ENCODE measurements at regions not wholly inside any gene's neighbourhood (a gene's known extent, or its start where the extent isn't known, plus 50 kb on each side); places are given as distances from the start of the nearest gene placed in this dataset.

GRCh38 chr7:68547181-68547580, 1051.1 kb upstream of the AUTS2 start:
- Histone ChIP-seq H2AFZ (ENCODE audit: low read depth, low read length) (peak overlapping the region; percentile 56), H3K4me2 (ENCODE audit: low read length) (peak overlapping the region; percentile 56), H3K27me3 (ENCODE audit: insufficient read depth, low read length) (no peaks in the 10 kb centered on the region), H3K4me3 (ENCODE audit: insufficient read depth, low read depth, low read length) (no peak overlapping the region), H3K27ac (ENCODE audit: low read depth, low read length) (peak overlapping the region; percentile 19), H3K36me3 (ENCODE audit: insufficient read depth, low read length) (no peaks in the 10 kb centered on the region), H3K4me1 (ENCODE audit: insufficient read depth, low read length) (peaks cover 12% of the 10 kb centered on the region), H4K20me1 (ENCODE audit: insufficient read depth, low read length) (no peaks in the 10 kb centered on the region), H3K79me2 (ENCODE audit: insufficient read depth, low read length) (no peaks in the 10 kb centered on the region), H3K9ac (ENCODE audit: low read length) (no peak overlapping the region), H3K9me3 (ENCODE audit: insufficient read depth, low read depth, low read length) (no peaks in the 10 kb centered on the region)
- Mint-ChIP-seq H3K36me3 (ENCODE audit: low read depth, unreplicated experiment) (no peaks in the 10 kb centered on the region), H3K4me3 (ENCODE audit: unreplicated experiment) (no peak overlapping the region), H3K4me1 (ENCODE audit: low read depth, unreplicated experiment) (no peaks in the 10 kb centered on the region), H3K9me3 (ENCODE audit: unreplicated experiment) (peaks cover 6% of the 10 kb centered on the region), H3K27ac (ENCODE audit: unreplicated experiment) (no peak overlapping the region), H3K27me3 (ENCODE audit: low read depth, unreplicated experiment) (no peaks in the 10 kb centered on the region)
- FAIRE-seq (no peak), DNase-seq (ENCODE audit: low read depth) (peak; percentile 82)
- TF ChIP-seq CTCF (IDR thresholded peaks at IDR 0.05; ENCODE audit: insufficient read depth, low read depth, low read length) (no peak), EZH2 (IDR thresholded peaks at IDR 0.05; ENCODE audit: insufficient read depth, low read length) (no peak)

GRCh38 chr7:68547799-68548198, 1050.5 kb upstream of the AUTS2 start:
- no peaks in the 10 kb centered on the region for H3K4me1 Mint-ChIP-seq (ENCODE audit: low read depth, unreplicated experiment)
- Histone ChIP-seq H3K27ac (ENCODE audit: low read depth, low read length) (no peak overlapping the region), H3K79me2 (ENCODE audit: insufficient read depth, low read length) (no peaks in the 10 kb centered on the region), H3K4me3 (ENCODE audit: insufficient read depth, low read depth, low read length) (no peak overlapping the region), H3K4me1 (ENCODE audit: insufficient read depth, low read length) (peaks cover 12% of the 10 kb centered on the region), H3K27me3 (ENCODE audit: insufficient read depth, low read length) (no peaks in the 10 kb centered on the region), H3K9me3 (ENCODE audit: insufficient read depth, low read depth, low read length) (no peaks in the 10 kb centered on the region), H3K9ac (ENCODE audit: low read length) (no peak overlapping the region), H2AFZ (ENCODE audit: low read depth, low read length) (no peak overlapping the region), H3K4me2 (ENCODE audit: low read length) (no peak overlapping the region), H3K36me3 (ENCODE audit: insufficient read depth, low read length) (no peaks in the 10 kb centered on the region), H4K20me1 (ENCODE audit: insufficient read depth, low read length) (no peaks in the 10 kb centered on the region)
- H3K27me3 Mint-ChIP-seq (ENCODE audit: low read depth, unreplicated experiment), result no peaks in the 10 kb centered on the region
- no peaks in the 10 kb centered on the region for H3K36me3 Mint-ChIP-seq (ENCODE audit: low read depth, unreplicated experiment)
- no peak for TF ChIP-seq EZH2 (IDR thresholded peaks at IDR 0.05; ENCODE audit: insufficient read depth, low read length)
- TF ChIP-seq CTCF (IDR thresholded peaks at IDR 0.05; ENCODE audit: insufficient read depth, low read depth, low read length), result no peak
- FAIRE-seq, result no peak
- no peak overlapping the region for H3K27ac Mint-ChIP-seq (ENCODE audit: unreplicated experiment)
- peaks cover 6% of the 10 kb centered on the region for H3K9me3 Mint-ChIP-seq (ENCODE audit: unreplicated experiment)
- no peak for DNase-seq (ENCODE audit: low read depth)
- H3K4me3 Mint-ChIP-seq (ENCODE audit: unreplicated experiment), result no peak overlapping the region

- H3K9ac ChIP-seq (ENCODE audit: low read length), result no peak overlapping the region
- Mint-ChIP-seq H3K27me3 (ENCODE audit: low read depth, unreplicated experiment) (no peaks in the 10 kb centered on the region), H3K27ac (ENCODE audit: unreplicated experiment) (no peak overlapping the region), H3K36me3 (ENCODE audit: low read depth, unreplicated experiment) (no peaks in the 10 kb centered on the region), H3K4me1 (ENCODE audit: low read depth, unreplicated experiment) (no peaks in the 10 kb centered on the region), H3K4me3 (ENCODE audit: unreplicated experiment) (no peak overlapping the region), H3K9me3 (ENCODE audit: unreplicated experiment) (peaks cover 6% of the 10 kb centered on the region)
- no peak overlapping the region for H2AFZ ChIP-seq (ENCODE audit: low read depth, low read length)
- no peaks in the 10 kb centered on the region for H3K27me3 ChIP-seq (ENCODE audit: insufficient read depth, low read length)
- H3K79me2 ChIP-seq (ENCODE audit: insufficient read depth, low read length), result no peaks in the 10 kb centered on the region
- H3K4me2 ChIP-seq (ENCODE audit: low read length), result no peak overlapping the region
- peaks cover 12% of the 10 kb centered on the region for H3K4me1 ChIP-seq (ENCODE audit: insufficient read depth, low read length)
- FAIRE-seq (no peak), DNase-seq (ENCODE audit: low read depth) (no peak)
- TF ChIP-seq CTCF (IDR thresholded peaks at IDR 0.05; ENCODE audit: insufficient read depth, low read depth, low read length) (no peak), EZH2 (IDR thresholded peaks at IDR 0.05; ENCODE audit: insufficient read depth, low read length) (no peak)
- H4K20me1 ChIP-seq (ENCODE audit: insufficient read depth, low read length), result no peaks in the 10 kb centered on the region
- H3K36me3 ChIP-seq (ENCODE audit: insufficient read depth, low read length), result no peaks in the 10 kb centered on the region
- no peaks in the 10 kb centered on the region for H3K9me3 ChIP-seq (ENCODE audit: insufficient read depth, low read depth, low read length)
- H3K4me3 ChIP-seq (ENCODE audit: insufficient read depth, low read depth, low read length), result no peak overlapping the region
- no peak overlapping the region for H3K27ac ChIP-seq (ENCODE audit: low read depth, low read length)
These were observed 1048.2 kb upstream of the AUTS2 start for GRCh38 chr7:68550027-68550426.

Data from astrocyte (in vitro differentiated cells and primary cell).